ENCODE measurements at regions not wholly inside any gene's neighbourhood (a gene's known extent, or its start where the extent isn't known, plus 50 kb on each side); places are given as distances from the start of the nearest gene placed in this dataset.

DNA sequence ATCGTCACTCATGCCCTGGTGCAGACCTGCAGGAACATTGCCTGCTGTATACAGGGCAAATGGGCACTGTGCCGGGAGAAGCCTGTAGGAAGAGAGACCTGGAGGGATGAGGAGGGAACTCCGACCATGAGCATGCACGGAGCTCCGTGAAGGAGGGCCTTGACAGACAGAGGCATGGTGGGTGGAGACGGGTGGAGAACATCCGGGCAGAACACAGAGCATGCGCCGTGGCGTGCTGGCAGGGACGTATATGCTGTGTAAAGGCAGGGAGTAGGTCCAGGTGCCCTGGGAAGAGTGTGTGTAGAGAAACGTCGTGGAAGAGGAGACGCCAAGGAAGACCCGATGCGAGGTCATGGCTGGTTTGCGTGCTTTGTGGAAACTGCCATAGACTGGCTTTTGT is 133.0 kb upstream of the FAN1 start:
- TF ChIP-seq EZH2 (IDR thresholded peaks at IDR 0.05; ENCODE audit: insufficient read depth, low read length) = no peak
- TF ChIP-seq, protein P1, sequence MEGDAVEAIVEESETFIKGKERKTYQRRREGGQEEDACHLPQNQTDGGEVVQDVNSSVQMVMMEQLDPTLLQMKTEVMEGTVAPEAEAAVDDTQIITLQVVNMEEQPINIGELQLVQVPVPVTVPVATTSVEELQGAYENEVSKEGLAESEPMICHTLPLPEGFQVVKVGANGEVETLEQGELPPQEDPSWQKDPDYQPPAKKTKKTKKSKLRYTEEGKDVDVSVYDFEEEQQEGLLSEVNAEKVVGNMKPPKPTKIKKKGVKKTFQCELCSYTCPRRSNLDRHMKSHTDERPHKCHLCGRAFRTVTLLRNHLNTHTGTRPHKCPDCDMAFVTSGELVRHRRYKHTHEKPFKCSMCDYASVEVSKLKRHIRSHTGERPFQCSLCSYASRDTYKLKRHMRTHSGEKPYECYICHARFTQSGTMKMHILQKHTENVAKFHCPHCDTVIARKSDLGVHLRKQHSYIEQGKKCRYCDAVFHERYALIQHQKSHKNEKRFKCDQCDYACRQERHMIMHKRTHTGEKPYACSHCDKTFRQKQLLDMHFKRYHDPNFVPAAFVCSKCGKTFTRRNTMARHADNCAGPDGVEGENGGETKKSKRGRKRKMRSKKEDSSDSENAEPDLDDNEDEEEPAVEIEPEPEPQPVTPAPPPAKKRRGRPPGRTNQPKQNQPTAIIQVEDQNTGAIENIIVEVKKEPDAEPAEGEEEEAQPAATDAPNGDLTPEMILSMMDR (IDR thresholded peaks at IDR 0.05; ENCODE audit: insufficient read depth, low read depth, low read length) = no peak
